ENCODE measurements at regions not wholly inside any gene's neighbourhood (a gene's known extent, or its start where the extent isn't known, plus 50 kb on each side); places are given as distances from the start of the nearest gene placed in this dataset.

- H3K36me3 ChIP-seq (ENCODE audit: control insufficient read depth, insufficient read depth, low read length) = no peaks in the 10 kb centered on the region
- FAIRE-seq (no peak), DNase-seq (ENCODE audit: low read depth) (no peak)
- H3K4me3 ChIP-seq (ENCODE audit: low read depth, low read length) = no peak overlapping the region
- no peaks in the 10 kb centered on the region for H3K27me3 ChIP-seq (ENCODE audit: control insufficient read depth, insufficient read depth, low read length)
- no peak for TF ChIP-seq CTCF (IDR thresholded peaks at IDR 0.05; ENCODE audit: insufficient read depth, low read length, severe bottlenecking)
Observed at GRCh38 chr16:63458846-63459245, 1422.6 kb upstream of the CDH8 start.

- no peaks in the 10 kb centered on the region for H3K36me3 ChIP-seq (ENCODE audit: control insufficient read depth, insufficient read depth, low read length)
- DNase-seq (ENCODE audit: low read depth) = no peak
- no peaks in the 10 kb centered on the region for H3K27me3 ChIP-seq (ENCODE audit: control insufficient read depth, insufficient read depth, low read length)
- TF ChIP-seq CTCF (IDR thresholded peaks at IDR 0.05; ENCODE audit: insufficient read depth, low read length, severe bottlenecking) = no peak
- H3K4me3 ChIP-seq (ENCODE audit: low read depth, low read length) = no peak overlapping the region
- no peak for FAIRE-seq
Observed at GRCh38 chr16:63457869-63458268, 1421.6 kb upstream of the CDH8 start.

GRCh38 chr16:63453261-63453660, 1417.0 kb upstream of the CDH8 start:
- FAIRE-seq = no peak
- Histone ChIP-seq H3K4me3 (ENCODE audit: low read depth, low read length) (no peak overlapping the region), H3K36me3 (ENCODE audit: control insufficient read depth, insufficient read depth, low read length) (no peaks in the 10 kb centered on the region), H3K27me3 (ENCODE audit: control insufficient read depth, insufficient read depth, low read length) (no peaks in the 10 kb centered on the region)
- no peak for TF ChIP-seq CTCF (IDR thresholded peaks at IDR 0.05; ENCODE audit: insufficient read depth, low read length, severe bottlenecking)
- no peak for DNase-seq (ENCODE audit: low read depth)

GRCh38 chr16:63447121-63447520, 1410.9 kb upstream of the CDH8 start:
- DNase-seq (ENCODE audit: low read depth) = no peak
- FAIRE-seq = no peak
- no peak for TF ChIP-seq CTCF (IDR thresholded peaks at IDR 0.05; ENCODE audit: insufficient read depth, low read length, severe bottlenecking)
- Histone ChIP-seq H3K27me3 (ENCODE audit: control insufficient read depth, insufficient read depth, low read length) (no peaks in the 10 kb centered on the region), H3K4me3 (ENCODE audit: low read depth, low read length) (no peak overlapping the region), H3K36me3 (ENCODE audit: control insufficient read depth, insufficient read depth, low read length) (no peaks in the 10 kb centered on the region)

- no peak for TF ChIP-seq CTCF (IDR thresholded peaks at IDR 0.05; ENCODE audit: insufficient read depth, low read length, severe bottlenecking)
- H3K4me3 ChIP-seq (ENCODE audit: low read depth, low read length) = no peak overlapping the region
- no peaks in the 10 kb centered on the region for H3K27me3 ChIP-seq (ENCODE audit: control insufficient read depth, insufficient read depth, low read length)
- H3K36me3 ChIP-seq (ENCODE audit: control insufficient read depth, insufficient read depth, low read length) = no peaks in the 10 kb centered on the region
- FAIRE-seq (no peak), DNase-seq (ENCODE audit: low read depth) (no peak)
Observed at GRCh38 chr16:63442246-63442645, 1406.0 kb upstream of the CDH8 start.

GRCh38 chr16:63426275-63426870, 1390.1 kb upstream of the CDH8 start:
- FAIRE-seq (no peak), DNase-seq (ENCODE audit: low read depth) (no peak)
- H3K27me3 ChIP-seq (ENCODE audit: control insufficient read depth, insufficient read depth, low read length) = no peaks in the 10 kb centered on the region
- no peak overlapping the region for H3K4me3 ChIP-seq (ENCODE audit: low read depth, low read length)
- H3K36me3 ChIP-seq (ENCODE audit: control insufficient read depth, insufficient read depth, low read length) = no peaks in the 10 kb centered on the region
- no peak for TF ChIP-seq CTCF (IDR thresholded peaks at IDR 0.05; ENCODE audit: insufficient read depth, low read length, severe bottlenecking)

Measured in bronchial epithelial cell (primary cell).